ENCODE measurements at regions not wholly inside any gene's neighbourhood (a gene's known extent, or its start where the extent isn't known, plus 50 kb on each side); places are given as distances from the start of the nearest gene placed in this dataset.

DNA sequence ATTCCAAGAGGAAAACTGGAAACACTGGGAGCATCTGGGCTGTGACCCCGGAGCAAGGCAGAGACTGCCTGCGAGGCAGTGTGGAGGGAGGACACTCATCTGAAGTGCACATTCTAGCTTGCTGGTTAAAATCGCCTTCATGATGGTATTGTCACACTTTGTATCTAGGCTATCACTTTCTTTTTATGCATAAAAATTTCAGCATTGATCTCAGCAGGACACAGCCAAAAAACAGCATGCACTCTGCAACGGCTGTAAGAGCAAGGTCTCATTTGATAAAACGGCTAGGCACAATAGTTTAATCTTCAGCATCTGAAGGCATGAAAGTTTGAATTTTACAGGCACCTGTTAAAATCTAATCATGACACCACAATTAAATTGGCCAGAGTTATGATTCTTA is 110.8 kb upstream of the IRX1 start (continued):
- TF ChIP-seq GATA2 (CRISPR knock-in tag; IDR thresholded peaks at IDR 0.05) (no peak), ELF1 (IDR thresholded peaks at IDR 0.05) (no peak), GABPA (IDR thresholded peaks at IDR 0.05; ENCODE audit: low read depth) (no peak)
- TF ChIP-seq, protein P1, sequence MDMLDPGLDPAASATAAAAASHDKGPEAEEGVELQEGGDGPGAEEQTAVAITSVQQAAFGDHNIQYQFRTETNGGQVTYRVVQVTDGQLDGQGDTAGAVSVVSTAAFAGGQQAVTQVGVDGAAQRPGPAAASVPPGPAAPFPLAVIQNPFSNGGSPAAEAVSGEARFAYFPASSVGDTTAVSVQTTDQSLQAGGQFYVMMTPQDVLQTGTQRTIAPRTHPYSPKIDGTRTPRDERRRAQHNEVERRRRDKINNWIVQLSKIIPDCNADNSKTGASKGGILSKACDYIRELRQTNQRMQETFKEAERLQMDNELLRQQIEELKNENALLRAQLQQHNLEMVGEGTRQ (IDR thresholded peaks at IDR 0.05; ENCODE audit: borderline replicate concordance, low read depth, low read length) = no peak
- TF ChIP-seq, protein P2, sequence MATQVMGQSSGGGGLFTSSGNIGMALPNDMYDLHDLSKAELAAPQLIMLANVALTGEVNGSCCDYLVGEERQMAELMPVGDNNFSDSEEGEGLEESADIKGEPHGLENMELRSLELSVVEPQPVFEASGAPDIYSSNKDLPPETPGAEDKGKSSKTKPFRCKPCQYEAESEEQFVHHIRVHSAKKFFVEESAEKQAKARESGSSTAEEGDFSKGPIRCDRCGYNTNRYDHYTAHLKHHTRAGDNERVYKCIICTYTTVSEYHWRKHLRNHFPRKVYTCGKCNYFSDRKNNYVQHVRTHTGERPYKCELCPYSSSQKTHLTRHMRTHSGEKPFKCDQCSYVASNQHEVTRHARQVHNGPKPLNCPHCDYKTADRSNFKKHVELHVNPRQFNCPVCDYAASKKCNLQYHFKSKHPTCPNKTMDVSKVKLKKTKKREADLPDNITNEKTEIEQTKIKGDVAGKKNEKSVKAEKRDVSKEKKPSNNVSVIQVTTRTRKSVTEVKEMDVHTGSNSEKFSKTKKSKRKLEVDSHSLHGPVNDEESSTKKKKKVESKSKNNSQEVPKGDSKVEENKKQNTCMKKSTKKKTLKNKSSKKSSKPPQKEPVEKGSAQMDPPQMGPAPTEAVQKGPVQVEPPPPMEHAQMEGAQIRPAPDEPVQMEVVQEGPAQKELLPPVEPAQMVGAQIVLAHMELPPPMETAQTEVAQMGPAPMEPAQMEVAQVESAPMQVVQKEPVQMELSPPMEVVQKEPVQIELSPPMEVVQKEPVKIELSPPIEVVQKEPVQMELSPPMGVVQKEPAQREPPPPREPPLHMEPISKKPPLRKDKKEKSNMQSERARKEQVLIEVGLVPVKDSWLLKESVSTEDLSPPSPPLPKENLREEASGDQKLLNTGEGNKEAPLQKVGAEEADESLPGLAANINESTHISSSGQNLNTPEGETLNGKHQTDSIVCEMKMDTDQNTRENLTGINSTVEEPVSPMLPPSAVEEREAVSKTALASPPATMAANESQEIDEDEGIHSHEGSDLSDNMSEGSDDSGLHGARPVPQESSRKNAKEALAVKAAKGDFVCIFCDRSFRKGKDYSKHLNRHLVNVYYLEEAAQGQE (IDR thresholded peaks at IDR 0.05; ENCODE audit: low read depth, low read length) = no peak

DNA sequence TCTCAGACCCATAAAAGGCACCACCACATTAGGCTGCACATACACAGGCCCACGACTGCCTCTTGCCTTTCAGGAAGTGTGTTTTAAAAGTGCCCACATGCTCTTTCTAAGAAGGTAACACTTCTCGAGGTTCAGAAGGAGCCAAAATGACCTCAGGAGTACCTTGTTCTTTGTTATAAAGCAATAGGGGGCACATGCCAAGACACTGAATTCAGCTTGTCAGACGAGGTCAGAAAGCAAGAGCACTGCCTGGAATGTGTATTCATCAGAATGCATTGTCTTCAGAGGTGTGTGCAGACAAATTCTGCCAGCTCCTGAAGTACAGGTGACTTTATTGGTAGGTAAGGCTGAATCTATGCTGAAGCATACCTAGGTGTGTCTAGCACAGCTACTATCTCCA is 114.5 kb upstream of the IRX1 start:
- Histone ChIP-seq H4K20me1 (ENCODE audit: insufficient read depth) (no peaks in the 10 kb centered on the region), H3K4me2 (no peak overlapping the region), H3F3A (replicated peaks; ENCODE audit: insufficient read depth) (no peaks in the 10 kb centered on the region), H3K27me3 (ENCODE audit: insufficient read depth) (no peaks in the 10 kb centered on the region), H2AFZ (ENCODE audit: low read depth) (no peak overlapping the region), H3K27ac (ENCODE audit: low read depth in 2 of 2, low read length in 1 of 2) (no peak overlapping the region), H3K4me3 (ENCODE audit: low read depth in 2 of 2, low read length in 1 of 2) (no peak overlapping the region), H3K79me2 (ENCODE audit: insufficient read depth) (no peaks in the 10 kb centered on the region), H3K4me1 (ENCODE audit: control insufficient read depth in 1 of 2, insufficient read depth in 2 of 2, low read depth in 1 of 2, low read length in 1 of 2) (no peaks in the 10 kb centered on the region), H3K9ac (no peak overlapping the region), H3K9me2 (no peaks in the 10 kb centered on the region), H3K36me3 (replicated peaks in 1 of 2; ENCODE audit: control insufficient read depth in 1 of 2, insufficient read depth in 2 of 2, low read length in 1 of 2) (no peaks in the 10 kb centered on the region), H3K9me3 (no peaks in the 10 kb centered on the region)
- POLR2A ChIA-PET = no interaction called here
- no peak for DNase-seq
- CTCF ChIA-PET = no interaction called here
- TF ChIP-seq CHD2 (IDR thresholded peaks at IDR 0.05; ENCODE audit: low read length, partially characterized antibody) = no peak
- TF ChIP-seq NRF1 (IDR thresholded peaks at IDR 0.05; ENCODE audit: low read depth, low read length) = no peak
- TF ChIP-seq GABPA (IDR thresholded peaks at IDR 0.05; ENCODE audit: low read depth) = no peak
- TF ChIP-seq, protein P3, sequence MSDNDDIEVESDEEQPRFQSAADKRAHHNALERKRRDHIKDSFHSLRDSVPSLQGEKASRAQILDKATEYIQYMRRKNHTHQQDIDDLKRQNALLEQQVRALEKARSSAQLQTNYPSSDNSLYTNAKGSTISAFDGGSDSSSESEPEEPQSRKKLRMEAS (IDR thresholded peaks at IDR 0.05; ENCODE audit: low read depth) = no peak
- TF ChIP-seq, protein P1 (IDR thresholded peaks at IDR 0.05; ENCODE audit: borderline replicate concordance, low read depth, low read length) = no peak
- TF ChIP-seq, protein P2 (IDR thresholded peaks at IDR 0.05; ENCODE audit: low read depth, low read length) = no peak
- no peak for TF ChIP-seq FOXJ3 (CRISPR knock-in tag; IDR thresholded peaks at IDR 0.05)
- no peak for TF ChIP-seq RFX5 (IDR thresholded peaks at IDR 0.05; ENCODE audit: low read length)
- TF ChIP-seq, protein P4, sequence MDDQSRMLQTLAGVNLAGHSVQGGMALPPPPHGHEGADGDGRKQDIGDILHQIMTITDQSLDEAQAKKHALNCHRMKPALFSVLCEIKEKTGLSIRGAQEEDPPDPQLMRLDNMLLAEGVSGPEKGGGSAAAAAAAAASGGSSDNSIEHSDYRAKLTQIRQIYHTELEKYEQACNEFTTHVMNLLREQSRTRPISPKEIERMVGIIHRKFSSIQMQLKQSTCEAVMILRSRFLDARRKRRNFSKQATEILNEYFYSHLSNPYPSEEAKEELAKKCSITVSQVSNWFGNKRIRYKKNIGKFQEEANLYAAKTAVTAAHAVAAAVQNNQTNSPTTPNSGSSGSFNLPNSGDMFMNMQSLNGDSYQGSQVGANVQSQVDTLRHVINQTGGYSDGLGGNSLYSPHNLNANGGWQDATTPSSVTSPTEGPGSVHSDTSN (IDR thresholded peaks at IDR 0.05) = no peak
- no peak for TF ChIP-seq TCF12 (IDR thresholded peaks at IDR 0.05)
- TF ChIP-seq SIN3A (IDR thresholded peaks at IDR 0.05; ENCODE audit: borderline replicate concordance, low read depth, low read length) = no peak
- TF ChIP-seq TEAD4 (IDR thresholded peaks at IDR 0.05; ENCODE audit: borderline replicate concordance, insufficient read depth) = no peak
- WGBS (ENCODE audit: low lambda C conversion rate) = 0% methylated on average over 3 of the region's 3 CpGs
